GM12864 (cell line): ENCODE measurements at regions not wholly inside any gene's neighbourhood (a gene's known extent, or its start where the extent isn't known, plus 50 kb on each side); places are given as distances from the start of the nearest gene placed in this dataset.

Experiments used
- DNase-seq: peaks from one replicate; pipeline ENCODE4 v3.0.0-alpha.2; 2011; ENCODE audit warnings: low read depth
- H3K4me3 ChIP-seq: 2 replicates; pipeline ENCODE4 v1.5.1; 2011; ENCODE audit warnings: mild to moderate bottlenecking, low read depth, low read length, control low read depth
- TF ChIP-seq, protein P1 (sequence below): IDR thresholded peaks from 2 replicates; pipeline ENCODE4 v1.5.1; 2011; ENCODE audit warnings: low read depth, mild to moderate bottlenecking, moderate library complexity, low read length, control low read depth, inconsistent platforms; ENCODE audit errors: missing control alignments

DNA sequence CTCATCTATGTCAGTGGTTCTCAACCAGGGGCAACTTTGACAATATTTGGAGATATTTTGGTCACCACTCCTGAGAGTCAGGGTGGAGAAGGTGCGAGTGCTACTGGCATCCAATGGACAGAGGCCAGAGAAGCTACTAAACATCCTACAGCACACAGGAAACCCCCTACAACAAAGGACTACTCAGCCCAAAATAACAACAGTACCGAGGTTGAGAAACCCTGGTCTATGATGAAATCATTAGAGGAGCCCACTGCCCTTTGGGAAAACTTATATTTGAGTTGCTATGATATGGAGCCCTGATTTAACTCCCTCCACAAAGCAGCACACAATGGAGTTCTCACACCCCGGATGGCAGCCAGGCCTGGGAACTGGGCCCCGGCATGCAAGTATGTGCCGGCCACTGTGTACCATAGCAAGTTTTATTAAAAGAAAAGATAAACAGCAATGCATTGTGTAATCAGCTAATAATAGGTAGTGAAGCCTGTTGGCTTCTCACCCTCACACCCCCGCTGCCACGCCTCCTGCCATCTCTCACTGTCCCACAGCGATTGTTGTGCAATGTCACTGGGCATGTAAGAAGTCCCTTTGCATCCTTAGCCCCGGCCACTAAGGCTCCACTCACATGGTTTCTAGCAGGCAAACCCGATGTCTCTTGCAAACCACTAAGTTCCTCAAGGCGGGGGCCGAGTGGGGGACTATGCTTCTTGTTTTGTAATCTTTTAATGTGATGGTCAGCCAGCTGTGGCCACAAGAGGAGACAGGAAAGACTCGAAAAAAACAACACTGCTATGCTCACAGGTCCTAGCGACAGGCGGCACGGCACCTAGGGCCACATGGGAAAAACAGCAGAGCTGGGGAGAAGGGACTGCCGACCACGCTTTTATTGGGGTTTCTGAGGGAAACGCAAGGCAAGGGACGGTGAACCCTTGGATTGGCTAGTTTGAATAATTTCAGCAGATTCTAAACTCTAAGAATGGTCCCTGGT, 110.0 kb downstream of the AQP9 start:
- TF ChIP-seq, protein P1, sequence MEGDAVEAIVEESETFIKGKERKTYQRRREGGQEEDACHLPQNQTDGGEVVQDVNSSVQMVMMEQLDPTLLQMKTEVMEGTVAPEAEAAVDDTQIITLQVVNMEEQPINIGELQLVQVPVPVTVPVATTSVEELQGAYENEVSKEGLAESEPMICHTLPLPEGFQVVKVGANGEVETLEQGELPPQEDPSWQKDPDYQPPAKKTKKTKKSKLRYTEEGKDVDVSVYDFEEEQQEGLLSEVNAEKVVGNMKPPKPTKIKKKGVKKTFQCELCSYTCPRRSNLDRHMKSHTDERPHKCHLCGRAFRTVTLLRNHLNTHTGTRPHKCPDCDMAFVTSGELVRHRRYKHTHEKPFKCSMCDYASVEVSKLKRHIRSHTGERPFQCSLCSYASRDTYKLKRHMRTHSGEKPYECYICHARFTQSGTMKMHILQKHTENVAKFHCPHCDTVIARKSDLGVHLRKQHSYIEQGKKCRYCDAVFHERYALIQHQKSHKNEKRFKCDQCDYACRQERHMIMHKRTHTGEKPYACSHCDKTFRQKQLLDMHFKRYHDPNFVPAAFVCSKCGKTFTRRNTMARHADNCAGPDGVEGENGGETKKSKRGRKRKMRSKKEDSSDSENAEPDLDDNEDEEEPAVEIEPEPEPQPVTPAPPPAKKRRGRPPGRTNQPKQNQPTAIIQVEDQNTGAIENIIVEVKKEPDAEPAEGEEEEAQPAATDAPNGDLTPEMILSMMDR = no peak
- DNase-seq = no peak
- H3K4me3 ChIP-seq = no peak overlapping the region

DNA sequence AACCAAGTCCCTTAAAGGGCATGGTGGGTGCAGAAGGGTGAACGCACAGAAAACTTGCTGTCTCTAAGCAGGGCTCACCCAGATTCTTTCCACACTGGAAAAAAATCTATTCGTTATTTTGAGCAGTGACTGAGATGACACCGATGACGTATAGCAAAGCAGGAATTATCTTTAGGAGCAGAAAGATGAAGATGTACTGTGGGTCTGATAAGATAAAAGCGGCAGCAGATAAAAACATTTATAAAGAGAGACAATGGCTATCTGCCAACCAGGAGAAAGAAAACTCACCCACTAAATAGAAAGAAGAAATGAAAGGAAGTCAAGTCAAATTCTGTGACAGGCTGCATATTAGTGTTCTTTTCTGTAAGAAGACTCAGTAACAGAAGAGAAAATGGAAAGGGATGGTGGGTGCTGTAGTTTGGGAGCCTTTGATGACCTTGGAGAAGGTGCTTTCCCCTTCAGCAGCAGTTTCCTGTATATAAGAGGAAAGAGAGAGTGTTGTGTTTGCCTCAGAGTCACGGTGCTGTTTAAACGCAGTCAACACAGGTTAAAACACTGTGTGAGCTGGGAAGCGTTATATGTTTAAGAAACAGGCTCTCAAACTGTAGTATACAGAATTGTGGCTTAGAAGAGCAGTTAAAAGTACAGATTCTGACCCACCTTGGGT, 111.6 kb downstream of the AQP9 start:
- TF ChIP-seq, protein P1 = no peak
- H3K4me3 ChIP-seq = no peak overlapping the region
- no peak for DNase-seq

DNA sequence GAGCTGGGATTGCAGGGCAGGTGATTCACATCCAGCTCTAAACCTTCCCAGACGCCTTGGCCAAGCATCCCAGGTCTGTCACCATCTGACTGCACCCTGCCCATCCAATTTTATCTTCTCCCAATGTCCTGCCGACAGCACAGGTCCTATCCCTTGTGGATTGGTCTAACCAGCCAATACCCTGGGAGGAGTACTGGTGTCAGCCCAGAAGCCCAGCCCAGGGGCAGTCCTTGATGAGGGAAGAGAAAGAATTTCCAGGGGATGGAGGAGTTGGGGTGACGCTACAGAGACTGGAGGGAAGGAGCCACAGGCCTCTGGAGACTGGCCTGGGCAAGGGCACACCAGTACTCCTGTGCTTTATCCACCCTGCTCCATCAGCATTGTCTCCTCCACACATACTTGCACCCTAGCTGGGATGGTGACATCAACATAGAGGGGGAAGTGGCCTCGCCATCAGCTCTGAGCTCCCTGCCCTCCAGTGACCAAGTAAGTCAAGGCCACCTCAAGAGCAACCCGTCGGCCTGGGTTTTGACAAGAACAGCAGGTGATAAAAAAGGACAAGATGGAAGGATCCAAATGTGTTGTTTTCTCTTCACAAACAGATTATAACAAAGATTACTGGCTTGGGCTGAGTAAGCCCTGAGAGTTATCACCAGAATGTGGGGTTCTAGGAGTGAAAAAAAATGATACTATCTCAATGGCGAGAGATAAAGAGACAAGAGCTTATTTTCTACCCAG, 114.6 kb downstream of the AQP9 start:
- H3K4me3 ChIP-seq = no peak overlapping the region
- no peak for DNase-seq
- TF ChIP-seq, protein P1 = no peak

DNA sequence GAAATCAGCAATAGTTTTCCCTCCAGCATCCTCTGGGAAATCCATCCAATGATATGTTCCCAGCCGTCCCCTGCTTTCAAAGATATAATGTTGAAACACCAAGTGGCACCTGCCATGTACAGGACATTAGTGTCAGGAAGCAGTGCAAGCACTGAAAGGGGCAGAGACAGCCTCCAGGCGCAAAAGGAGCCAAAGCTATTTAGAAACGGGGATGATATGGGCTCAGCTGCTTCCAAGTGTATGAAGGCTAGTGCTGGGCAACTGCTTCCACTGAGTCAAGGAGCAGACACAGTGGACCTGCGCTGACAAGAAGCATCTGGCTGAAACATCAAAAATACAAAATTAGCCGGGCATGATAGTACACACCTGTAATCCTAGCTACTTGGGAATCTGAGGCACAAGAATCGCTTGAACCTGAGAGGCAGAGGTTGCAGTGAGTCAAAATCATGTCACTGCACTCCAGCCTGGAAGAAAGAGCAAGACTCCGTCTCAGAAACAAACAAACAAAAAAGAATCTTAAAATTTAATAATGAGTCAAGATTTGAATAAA, 119.7 kb downstream of the AQP9 start:
- no peak for DNase-seq
- TF ChIP-seq, protein P1 = no peak
- no peak overlapping the region for H3K4me3 ChIP-seq

DNA sequence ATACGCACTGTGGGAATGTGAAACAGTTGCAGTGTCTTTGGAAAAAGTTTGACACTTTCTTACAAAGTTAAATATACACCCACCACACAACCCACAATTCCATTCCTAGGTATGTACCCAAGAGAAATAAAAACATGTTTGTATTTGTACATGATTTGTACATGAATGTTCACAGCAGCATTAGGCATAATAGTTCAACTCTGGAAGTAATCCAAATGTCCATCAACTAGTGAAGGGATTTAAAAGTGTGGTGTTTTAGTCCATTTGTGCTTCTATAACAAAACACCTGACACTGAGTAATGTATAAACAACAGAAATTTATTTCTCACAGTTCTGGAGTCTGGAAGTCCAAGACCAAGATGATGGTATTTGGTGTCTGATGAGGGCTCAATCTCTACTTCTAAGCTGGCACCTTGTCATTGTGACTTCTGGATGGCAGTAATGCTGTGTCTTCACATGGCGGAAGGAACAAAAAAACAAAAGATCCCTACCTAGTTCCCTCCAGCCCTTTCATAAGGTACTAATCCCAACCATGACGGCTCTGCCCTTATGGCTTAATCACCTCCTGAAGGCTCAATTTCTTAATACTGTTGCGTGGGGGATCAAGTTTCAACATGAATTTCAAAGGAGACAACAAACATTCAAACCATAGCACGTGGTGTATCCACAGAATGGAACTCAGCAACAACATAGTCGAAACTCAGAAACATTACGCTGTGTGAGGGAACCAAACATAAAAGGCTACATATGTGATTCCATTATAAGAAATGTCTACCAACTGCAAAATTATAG, 120.5 kb downstream of the AQP9 start:
- no peak for DNase-seq
- TF ChIP-seq, protein P1 = no peak
- no peak overlapping the region for H3K4me3 ChIP-seq

DNA sequence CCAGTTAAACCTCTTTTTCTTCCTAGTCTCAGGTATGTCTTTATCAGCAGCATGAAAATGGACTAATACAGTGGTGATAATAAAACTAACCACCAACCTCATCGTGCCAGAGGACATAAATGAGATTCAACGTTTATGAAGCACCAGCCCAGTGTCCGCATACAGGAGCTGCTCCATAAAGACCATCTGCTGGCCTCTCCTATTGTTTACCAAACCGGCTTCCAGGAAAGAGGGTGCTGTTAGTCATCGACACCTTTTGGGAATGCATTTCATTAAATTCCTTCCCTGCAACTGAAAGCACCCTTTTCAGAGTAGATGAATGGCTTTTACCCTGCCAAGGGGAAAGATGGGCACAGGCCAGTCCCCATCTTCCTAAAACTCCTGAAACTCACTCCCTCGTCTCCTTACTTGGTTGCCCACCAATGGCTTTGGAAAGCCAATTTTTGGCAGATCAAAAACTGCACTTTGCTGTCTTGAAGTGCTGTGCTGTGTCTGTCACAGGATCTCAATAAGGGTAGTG, 122.1 kb downstream of the AQP9 start:
- no peak for DNase-seq
- TF ChIP-seq, protein P1 = no peak
- H3K4me3 ChIP-seq = no peak overlapping the region
